A549 (cell line): ENCODE measurements at regions not wholly inside any gene's neighbourhood (a gene's known extent, or its start where the extent isn't known, plus 50 kb on each side); places are given as distances from the start of the nearest gene placed in this dataset.

Experiments
- BHLHE40 ChIP-seq: IDR thresholded peaks from 2 replicates; pipeline ENCODE4 v1.6.1; 2012; ENCODE audit warnings: low read depth, low read length, inconsistent platforms
- E2F6 ChIP-seq: IDR thresholded peaks from 2 replicates; pipeline ENCODE4 v1.6.1; 2012; ENCODE audit warnings: low read depth, borderline replicate concordance
- ESRRA ChIP-seq: fragments of 150-350 bp; IDR thresholded peaks from 2 replicates; pipeline ENCODE4 v1.6.1; 2014; ENCODE audit warnings: mild to moderate bottlenecking, low read length, borderline replicate concordance
- FOSB ChIP-seq: fragments of 250-450 bp; sonication (Bioruptor Pico); IDR thresholded peaks from 2 replicates; pipeline ENCODE4 v1.5.0; 2020; ENCODE audit warnings: mild to moderate bottlenecking, moderate library complexity
- HOXA7 ChIP-seq: fragments of 250-450 bp; sonication (Bioruptor Pico); IDR thresholded peaks from 2 replicates; pipeline ENCODE4 v1.5.0; 2020; ENCODE audit warnings: mild to moderate bottlenecking, moderate library complexity
- MAFK ChIP-seq: fragments of 450-650 bp; IDR thresholded peaks from 2 replicates; pipeline ENCODE4 v1.6.1; 2014; ENCODE audit not compliant: partially characterized antibody
- MYC ChIP-seq: IDR thresholded peaks from 2 replicates; pipeline ENCODE4 v1.6.1; 2012; ENCODE audit warnings: mild to moderate bottlenecking, inconsistent platforms, low read length, improper control_type of control experiment, borderline replicate concordance
- POLR2A ChIP-seq: IDR thresholded peaks from 2 replicates; pipeline ENCODE4 v1.6.1; 2012; ENCODE audit warnings: mild to moderate bottlenecking, low read length
- POLR2AphosphoS2 ChIP-seq: conservative IDR thresholded peaks from 2 replicates; pipeline ENCODE4 v1.6.1; 2012; ENCODE audit warnings: low read length, improper control_type of control experiment, inconsistent platforms
- RCOR1 ChIP-seq: fragments of 150-350 bp; IDR thresholded peaks from 2 replicates; pipeline ENCODE4 v1.6.1; 2014; ENCODE audit warnings: antibody characterized with exemption, low read length, low read depth
- RNF2 ChIP-seq: fragments of 200-600 bp; sonication (generic); IDR thresholded peaks from 2 replicates; pipeline ENCODE4 v1.6.1; 2016; ENCODE audit warnings: low read depth, mild to moderate bottlenecking, antibody characterized with exemption, moderate library complexity, borderline replicate concordance
- TF ChIP-seq, protein P1 (sequence below): IDR thresholded peaks from 2 replicates; pipeline ENCODE4 v1.6.1; 2012
- TF ChIP-seq, protein P2 (sequence below): fragments of >200 bp; sonication (Bioruptor Twin); formaldehyde crosslinking; IDR thresholded peaks from 3 replicates; pipeline ENCODE4 v1.5.1; 2016
- TF ChIP-seq, protein P3 (sequence below): fragments of 150-350 bp; IDR thresholded peaks from 2 replicates; pipeline ENCODE4 v1.6.1; 2014; ENCODE audit warnings: low read depth, mild to moderate bottlenecking, low read length

DNA sequence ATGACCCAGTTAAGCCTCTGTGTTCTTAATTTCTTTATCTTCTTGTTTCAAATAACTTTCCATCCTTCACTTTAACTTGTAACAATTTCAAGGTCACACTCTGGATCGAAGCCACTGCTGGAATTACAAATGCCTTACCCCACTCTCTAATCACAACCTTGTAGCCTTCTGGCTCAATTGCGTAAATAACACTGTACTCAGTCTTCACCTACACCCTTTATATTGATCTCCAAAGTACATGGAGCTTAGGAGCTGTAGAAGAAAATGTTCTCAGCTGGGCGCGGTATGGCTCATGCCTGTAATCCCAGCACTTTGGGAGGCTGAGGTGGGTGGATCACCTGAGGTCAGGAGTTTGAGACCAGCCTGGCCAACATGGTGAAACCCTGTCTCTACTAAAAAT, 164.3 kb upstream of the NPSR1 start:
- TF ChIP-seq, protein P1, sequence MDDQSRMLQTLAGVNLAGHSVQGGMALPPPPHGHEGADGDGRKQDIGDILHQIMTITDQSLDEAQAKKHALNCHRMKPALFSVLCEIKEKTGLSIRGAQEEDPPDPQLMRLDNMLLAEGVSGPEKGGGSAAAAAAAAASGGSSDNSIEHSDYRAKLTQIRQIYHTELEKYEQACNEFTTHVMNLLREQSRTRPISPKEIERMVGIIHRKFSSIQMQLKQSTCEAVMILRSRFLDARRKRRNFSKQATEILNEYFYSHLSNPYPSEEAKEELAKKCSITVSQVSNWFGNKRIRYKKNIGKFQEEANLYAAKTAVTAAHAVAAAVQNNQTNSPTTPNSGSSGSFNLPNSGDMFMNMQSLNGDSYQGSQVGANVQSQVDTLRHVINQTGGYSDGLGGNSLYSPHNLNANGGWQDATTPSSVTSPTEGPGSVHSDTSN, result no peak
- TF ChIP-seq, protein P2, sequence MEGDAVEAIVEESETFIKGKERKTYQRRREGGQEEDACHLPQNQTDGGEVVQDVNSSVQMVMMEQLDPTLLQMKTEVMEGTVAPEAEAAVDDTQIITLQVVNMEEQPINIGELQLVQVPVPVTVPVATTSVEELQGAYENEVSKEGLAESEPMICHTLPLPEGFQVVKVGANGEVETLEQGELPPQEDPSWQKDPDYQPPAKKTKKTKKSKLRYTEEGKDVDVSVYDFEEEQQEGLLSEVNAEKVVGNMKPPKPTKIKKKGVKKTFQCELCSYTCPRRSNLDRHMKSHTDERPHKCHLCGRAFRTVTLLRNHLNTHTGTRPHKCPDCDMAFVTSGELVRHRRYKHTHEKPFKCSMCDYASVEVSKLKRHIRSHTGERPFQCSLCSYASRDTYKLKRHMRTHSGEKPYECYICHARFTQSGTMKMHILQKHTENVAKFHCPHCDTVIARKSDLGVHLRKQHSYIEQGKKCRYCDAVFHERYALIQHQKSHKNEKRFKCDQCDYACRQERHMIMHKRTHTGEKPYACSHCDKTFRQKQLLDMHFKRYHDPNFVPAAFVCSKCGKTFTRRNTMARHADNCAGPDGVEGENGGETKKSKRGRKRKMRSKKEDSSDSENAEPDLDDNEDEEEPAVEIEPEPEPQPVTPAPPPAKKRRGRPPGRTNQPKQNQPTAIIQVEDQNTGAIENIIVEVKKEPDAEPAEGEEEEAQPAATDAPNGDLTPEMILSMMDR, result no peak
- TF ChIP-seq E2F6 (no peak), ESRRA (no peak), POLR2AphosphoS2 (no peak), POLR2A (no peak), RCOR1 (no peak), FOSB (CRISPR knock-in tag) (no peak), BHLHE40 (no peak), HOXA7 (CRISPR knock-in tag) (no peak), MYC (no peak), MAFK (no peak), RNF2 (no peak)
- TF ChIP-seq, protein P3, sequence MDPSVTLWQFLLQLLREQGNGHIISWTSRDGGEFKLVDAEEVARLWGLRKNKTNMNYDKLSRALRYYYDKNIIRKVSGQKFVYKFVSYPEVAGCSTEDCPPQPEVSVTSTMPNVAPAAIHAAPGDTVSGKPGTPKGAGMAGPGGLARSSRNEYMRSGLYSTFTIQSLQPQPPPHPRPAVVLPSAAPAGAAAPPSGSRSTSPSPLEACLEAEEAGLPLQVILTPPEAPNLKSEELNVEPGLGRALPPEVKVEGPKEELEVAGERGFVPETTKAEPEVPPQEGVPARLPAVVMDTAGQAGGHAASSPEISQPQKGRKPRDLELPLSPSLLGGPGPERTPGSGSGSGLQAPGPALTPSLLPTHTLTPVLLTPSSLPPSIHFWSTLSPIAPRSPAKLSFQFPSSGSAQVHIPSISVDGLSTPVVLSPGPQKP, result no peak
